ENCODE measurements at regions not wholly inside any gene's neighbourhood (a gene's known extent, or its start where the extent isn't known, plus 50 kb on each side); places are given as distances from the start of the nearest gene placed in this dataset.

GRCh38 chr9:135196474-135196873, 109.0 kb downstream of the OLFM1 start:
- H3K4me3 ChIP-seq (ENCODE audit: low read depth, low read length) = no peak overlapping the region
- TF ChIP-seq CTCF (conservative IDR thresholded peaks at IDR 0.05; ENCODE audit: low read depth, low read length) = no peak
- no peak for DNase-seq (ENCODE audit: low read depth)

GRCh38 chr9:135198144-135198543, 110.7 kb downstream of the OLFM1 start:
- H3K4me3 ChIP-seq (ENCODE audit: low read depth, low read length) = no peak overlapping the region
- no peak for DNase-seq (ENCODE audit: low read depth)
- no peak for TF ChIP-seq CTCF (conservative IDR thresholded peaks at IDR 0.05; ENCODE audit: low read depth, low read length)

- TF ChIP-seq CTCF (conservative IDR thresholded peaks at IDR 0.05; ENCODE audit: low read depth, low read length) = no peak
- H3K4me3 ChIP-seq (ENCODE audit: low read depth, low read length) = no peak overlapping the region
- DNase-seq (ENCODE audit: low read depth) = no peak
These were observed 111.3 kb downstream of the OLFM1 start for GRCh38 chr9:135198586-135199285.

GRCh38 chr9:135199489-135199888, 112.0 kb downstream of the OLFM1 start:
- TF ChIP-seq CTCF (conservative IDR thresholded peaks at IDR 0.05; ENCODE audit: low read depth, low read length) = no peak
- no peak for DNase-seq (ENCODE audit: low read depth)
- no peak overlapping the region for H3K4me3 ChIP-seq (ENCODE audit: low read depth, low read length)

GRCh38 chr9:135201711-135202110, 114.2 kb downstream of the OLFM1 start:
- TF ChIP-seq CTCF (conservative IDR thresholded peaks at IDR 0.05; ENCODE audit: low read depth, low read length) = no peak
- no peak for DNase-seq (ENCODE audit: low read depth)
- no peak overlapping the region for H3K4me3 ChIP-seq (ENCODE audit: low read depth, low read length)

GRCh38 chr9:135204177-135204576, 116.7 kb downstream of the OLFM1 start:
- DNase-seq (ENCODE audit: low read depth) = no peak
- TF ChIP-seq CTCF (conservative IDR thresholded peaks at IDR 0.05; ENCODE audit: low read depth, low read length) = no peak
- H3K4me3 ChIP-seq (ENCODE audit: low read depth, low read length) = no peak overlapping the region

GRCh38 chr9:135209136-135209535, 121.7 kb downstream of the OLFM1 start:
- no peak overlapping the region for H3K4me3 ChIP-seq (ENCODE audit: low read depth, low read length)
- no peak for DNase-seq (ENCODE audit: low read depth)
- no peak for TF ChIP-seq CTCF (conservative IDR thresholded peaks at IDR 0.05; ENCODE audit: low read depth, low read length)

Data from epithelial cell of proximal tubule (primary cell).